HG03354 (cell line): ENCODE measurements at regions not wholly inside any gene's neighbourhood (a gene's known extent, or its start where the extent isn't known, plus 50 kb on each side); places are given as distances from the start of the nearest gene placed in this dataset.
"Not testable (repeated sequence)": the region's sequence is repeated elsewhere in the genome, so short reads cannot be mapped to it uniquely, and the experiment has no call there.

ENCODE experiments used
- ATAC-seq: cut with Tn5 transposase; IDR thresholded peaks from one replicate; pipeline ENCODE4 v1.9.1; 2021; ENCODE audit warnings: mild to moderate bottlenecking; ENCODE audit not compliant: unreplicated experiment, poor library complexity, severe bottlenecking

DNA sequence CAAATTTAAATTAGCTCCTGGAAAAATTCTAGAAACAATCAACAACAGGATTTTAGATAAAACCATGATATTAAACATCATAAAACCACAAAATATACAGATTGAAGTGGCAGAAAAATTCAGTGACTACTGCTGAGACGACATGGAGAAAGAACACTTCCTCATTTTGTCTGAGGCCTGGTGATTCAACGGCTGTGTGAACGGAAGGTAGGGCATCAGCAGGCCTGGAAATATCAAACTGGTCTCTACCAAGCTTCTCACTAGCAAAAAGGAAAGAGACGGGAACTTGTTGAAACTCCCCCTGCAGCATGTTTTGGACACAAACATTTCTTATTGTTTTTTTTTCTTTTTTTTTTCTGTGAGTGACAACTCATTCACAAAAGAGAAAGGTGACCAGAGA, 58.0 kb upstream of the AHI1 start:
- ATAC-seq = peak; percentile 76

DNA sequence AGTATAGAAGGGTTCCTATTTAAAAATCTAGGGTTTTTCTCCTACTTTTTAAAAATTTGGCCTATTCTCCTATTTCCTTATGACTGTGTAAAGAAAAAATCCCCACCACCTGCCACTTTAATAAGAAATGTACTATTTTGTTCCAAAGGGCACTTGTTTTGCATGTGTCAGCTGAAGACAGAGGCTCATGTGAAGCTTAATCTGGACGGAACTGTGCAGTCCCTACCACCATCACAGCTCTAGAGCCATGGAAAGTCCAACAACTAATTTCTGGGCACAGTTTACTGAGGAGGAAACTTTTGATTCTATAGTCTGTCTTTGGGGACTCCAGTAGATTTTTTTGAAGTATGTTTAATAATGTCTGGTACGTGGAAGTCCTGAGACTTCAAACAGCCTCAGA, 60.0 kb upstream of the AHI1 start:
- ATAC-seq = no peak

- ATAC-seq = not testable (repeated sequence)
These were observed 68.1 kb upstream of the AHI1 start for GRCh38 chr6:135565605-135566004.

GRCh38 chr6:135566311-135567068, 69.0 kb upstream of the AHI1 start:
- no peak for ATAC-seq

DNA sequence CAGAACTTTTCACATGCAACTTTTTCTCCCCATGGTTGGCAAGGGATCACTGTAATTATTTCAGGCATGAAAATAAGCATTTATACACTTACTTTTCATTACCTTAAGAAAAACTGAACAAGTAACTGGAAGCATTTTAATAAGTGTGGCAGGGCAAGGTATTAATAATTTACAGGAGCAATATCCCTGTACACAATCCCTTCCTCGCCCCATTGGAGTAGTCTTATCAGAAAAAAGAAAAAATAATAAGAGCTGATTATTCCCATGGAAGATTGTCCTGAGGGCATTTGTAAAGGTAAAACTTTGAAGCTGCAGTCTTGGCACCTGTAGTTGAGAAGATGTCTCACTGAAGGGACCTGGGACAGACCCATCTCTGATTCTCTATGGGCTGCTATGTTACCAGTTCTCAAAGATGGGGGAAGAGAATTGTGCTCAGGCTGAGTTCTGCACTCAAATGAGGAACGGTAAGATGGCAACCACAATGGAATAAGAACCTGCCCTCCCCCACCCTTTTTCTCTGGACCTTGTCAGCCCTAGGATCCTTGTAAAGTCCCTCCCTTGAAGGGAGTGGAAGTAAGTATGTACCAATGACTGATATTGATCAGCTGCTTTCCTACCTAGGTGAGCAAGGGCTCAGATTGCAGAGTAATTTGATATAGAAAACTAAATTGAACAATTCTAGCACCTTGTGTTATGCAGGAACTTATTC, 70.0 kb upstream of the AHI1 start:
- ATAC-seq = no peak

- ATAC-seq = peak; percentile 88
These were observed 70.8 kb upstream of the AHI1 start for GRCh38 chr6:135568379-135568778.

- no peak for ATAC-seq
These were observed 74.5 kb upstream of the AHI1 start for GRCh38 chr6:135572051-135572450.

DNA sequence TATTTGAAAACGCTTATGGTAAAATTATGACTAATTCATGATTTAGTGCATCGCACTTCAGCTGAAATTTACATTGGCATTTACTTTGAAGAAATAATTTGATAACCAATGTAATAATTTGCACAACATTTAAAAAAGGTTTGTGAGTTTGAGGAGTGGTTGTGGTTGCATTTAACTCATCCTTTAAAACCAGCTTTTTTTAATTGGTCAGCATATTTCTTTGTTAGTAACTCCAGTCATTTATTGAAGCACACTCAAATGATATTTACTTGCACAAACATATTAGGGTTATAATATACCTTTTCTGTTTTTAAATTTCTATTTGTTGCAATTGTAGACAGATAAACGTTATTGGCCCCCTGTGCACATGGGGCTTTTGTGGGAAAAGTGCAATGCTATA, 78.1 kb upstream of the AHI1 start:
- no peak for ATAC-seq

DNA sequence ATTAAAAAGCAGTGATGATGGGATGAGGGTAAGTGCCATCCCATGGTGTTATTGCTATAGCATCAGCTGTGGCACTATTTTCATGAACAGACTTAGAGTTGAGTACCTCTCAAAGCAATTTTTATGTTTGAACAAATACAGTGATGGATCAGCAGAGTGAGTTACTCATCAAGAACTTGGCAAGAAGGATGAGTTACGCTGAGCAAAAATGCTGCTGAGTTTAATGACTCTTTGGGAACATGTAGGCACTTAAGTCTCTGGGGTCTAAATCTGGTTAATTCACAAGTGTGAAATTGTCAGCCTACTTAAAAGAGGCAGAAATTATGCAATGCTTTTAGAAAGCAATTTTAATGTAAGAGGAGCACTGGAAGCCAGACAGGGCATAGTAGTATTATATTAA, 78.5 kb upstream of the AHI1 start:
- ATAC-seq = no peak

DNA sequence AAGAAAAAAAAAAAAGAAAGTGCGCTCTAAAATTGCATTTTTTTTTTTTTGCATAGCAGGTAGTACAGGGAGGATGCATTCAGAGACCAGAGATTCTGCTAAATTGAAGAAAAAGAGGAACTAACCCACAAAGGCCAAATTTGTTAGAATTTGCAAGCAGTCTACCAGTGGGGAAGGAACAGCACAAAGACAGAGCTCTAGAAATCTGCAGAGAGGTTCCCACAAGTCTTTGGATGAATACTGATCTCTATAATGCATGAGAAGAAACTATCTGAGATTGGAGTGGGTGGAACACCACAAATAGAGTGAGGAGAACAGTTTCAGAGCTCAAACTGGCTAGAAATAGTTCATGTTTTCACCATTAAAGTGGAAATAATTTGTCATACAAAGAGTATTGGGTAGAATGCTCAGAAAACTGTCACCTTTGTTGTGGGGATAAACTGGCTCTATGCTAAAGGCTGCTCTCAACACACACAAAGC, 79.6 kb upstream of the AHI1 start:
- ATAC-seq = peak; percentile 89

- no peak for ATAC-seq
These were observed 81.4 kb upstream of the AHI1 start for GRCh38 chr6:135578976-135579375.

GRCh38 chr6:135581211-135581610, 83.7 kb upstream of the AHI1 start:
- no peak for ATAC-seq

DNA sequence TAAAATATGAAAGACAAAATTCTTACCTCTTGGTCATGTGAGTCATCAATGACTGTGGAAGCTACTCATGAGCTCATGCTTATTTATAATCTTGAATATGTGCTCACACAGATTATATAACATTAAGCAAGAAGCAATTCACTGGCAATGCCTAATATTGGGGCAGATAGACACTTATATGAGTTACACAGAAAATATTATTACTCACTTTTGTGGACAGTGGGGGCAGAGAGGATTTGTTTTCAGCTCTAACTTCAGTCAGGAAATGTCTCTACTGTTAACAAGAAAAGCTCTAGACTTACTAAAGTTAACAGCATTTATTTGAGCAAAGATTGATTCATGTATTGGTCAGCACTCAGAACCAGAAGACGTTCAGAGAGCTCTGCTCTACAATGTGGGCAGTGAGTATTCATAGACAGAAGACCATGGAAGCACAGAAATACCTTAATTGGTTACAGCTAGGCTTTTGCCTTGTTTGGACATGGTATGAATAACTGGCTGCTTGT, 85.8 kb upstream of the AHI1 start:
- no peak for ATAC-seq

DNA sequence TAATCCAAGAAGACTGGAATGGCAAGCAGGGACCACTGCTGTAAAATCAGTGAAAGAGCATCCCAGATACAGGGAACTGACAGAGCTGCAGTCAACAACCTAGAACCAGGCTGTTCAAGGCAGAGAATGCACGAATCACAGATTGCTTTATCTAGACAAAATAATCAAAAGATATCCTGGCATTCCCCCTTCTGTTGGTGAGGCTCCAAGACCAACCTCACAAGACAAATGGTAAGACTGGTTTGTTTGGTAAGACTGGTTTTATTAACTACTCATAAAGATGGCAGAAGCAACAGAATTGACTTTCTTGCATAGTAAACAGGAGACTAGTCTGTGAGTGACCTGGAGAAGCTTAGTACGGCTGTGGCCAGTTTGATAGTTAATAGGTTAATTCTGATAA, 88.8 kb upstream of the AHI1 start:
- peak; percentile 19 for ATAC-seq

DNA sequence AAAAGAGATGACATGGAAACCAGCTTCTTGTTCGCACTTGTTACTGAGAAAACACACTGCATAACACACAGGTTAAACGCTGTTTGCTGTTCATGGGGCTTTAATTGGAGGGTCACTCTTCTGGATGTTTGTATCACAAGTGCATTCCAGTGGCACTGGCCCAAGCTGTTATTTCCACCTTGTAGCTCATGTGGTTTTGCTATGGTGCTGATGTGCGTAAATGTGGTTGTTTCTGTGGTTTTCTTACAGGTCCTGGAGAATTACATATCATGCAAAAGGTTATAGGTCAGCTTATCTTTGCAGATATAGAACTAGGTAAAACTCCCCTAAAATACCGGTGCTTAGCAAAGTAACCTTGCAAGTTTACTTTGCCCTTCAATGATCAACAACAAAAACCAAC, 89.3 kb upstream of the AHI1 start:
- ATAC-seq = peak; percentile 67

DNA sequence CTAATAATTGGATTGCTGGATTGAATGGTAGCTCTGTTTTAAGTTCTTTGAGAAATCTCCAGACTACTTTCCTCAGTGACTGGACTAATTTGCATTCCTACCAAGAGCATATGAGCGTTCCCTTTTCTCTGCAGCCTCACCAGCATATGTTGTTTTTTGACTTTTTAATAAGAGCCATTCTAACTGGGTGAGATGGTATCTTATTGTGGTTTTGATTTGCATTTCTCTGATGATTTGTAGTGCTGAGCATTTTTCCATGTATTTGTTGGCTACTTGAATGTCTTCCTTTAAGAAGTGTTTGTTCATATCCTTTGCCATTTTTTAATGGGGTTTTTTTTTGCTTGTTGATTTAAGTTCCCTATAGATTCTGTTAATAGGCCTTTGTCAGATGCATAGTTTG, 94.7 kb upstream of the AHI1 start:
- ATAC-seq = no peak

GRCh38 chr6:135594000-135594399, 96.5 kb upstream of the AHI1 start:
- ATAC-seq = no peak

- no peak for ATAC-seq
These were observed 102.7 kb upstream of the AHI1 start for GRCh38 chr6:135600086-135600702.

DNA sequence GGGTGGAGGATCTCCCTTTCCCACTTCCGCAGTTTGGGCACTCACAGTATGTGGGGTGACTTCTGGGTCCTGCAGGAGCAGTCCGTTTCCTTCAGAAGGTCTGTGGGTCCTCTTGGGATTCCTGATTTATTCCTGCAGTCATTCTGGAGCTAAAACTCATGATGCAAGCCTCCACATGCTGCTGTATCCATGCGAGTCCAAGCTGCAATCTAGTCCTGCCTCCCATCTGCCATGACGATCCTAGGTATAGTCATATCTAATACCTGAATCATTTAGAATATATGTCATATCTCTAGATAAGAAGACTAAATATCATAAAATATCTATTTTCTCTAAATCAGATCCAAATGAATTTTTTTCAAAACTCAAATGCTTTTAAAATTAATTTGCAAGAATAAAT, 103.4 kb upstream of the AHI1 start:
- ATAC-seq = no peak

GRCh38 chr6:135601857-135602256, 104.3 kb upstream of the AHI1 start:
- no peak for ATAC-seq

DNA sequence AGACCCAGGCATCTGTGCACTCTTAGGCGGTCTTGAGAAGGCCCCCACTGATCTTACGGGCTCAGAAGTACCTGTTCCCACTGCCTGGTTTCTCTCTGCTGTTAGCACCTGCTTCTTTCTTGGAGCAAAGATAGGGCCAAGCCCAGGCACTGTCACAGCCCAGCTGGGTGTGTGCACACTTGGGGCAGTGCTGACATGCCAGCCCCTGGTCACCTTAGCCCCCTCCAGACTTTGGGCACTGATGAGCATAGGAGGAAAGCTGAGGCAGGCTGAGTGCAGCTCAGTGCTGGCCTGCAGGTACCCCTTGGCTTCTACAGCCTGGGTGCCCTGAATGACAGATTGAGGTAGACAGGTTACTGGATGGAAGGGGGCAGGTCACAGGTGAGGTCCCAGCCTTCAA, 105.7 kb upstream of the AHI1 start:
- ATAC-seq = no peak
